ENCODE measurements at regions not wholly inside any gene's neighbourhood (a gene's known extent, or its start where the extent isn't known, plus 50 kb on each side); places are given as distances from the start of the nearest gene placed in this dataset.

DNA sequence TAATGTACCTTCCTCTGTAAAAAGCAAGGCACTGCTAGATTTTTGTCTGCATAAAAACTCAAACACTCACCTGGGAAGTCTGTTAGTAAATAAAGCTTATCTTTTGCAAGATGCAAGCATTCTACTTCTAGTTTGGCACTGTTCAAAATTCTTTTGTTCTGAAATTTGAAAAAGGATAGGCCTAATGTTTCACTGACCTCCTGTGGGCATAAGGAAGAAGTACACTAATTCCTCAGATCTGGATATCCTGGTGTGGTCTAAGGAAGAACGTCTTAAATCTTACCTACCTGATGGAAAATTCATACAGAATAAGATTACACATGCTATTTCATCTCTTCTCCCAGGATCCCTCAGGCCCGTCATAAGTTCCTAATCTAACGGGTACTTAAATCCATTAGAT is 93.5 kb upstream of the CAMK1G start:
- TF ChIP-seq POLR2A (IDR thresholded peaks at IDR 0.05), result no peak
- TF ChIP-seq, protein P1, sequence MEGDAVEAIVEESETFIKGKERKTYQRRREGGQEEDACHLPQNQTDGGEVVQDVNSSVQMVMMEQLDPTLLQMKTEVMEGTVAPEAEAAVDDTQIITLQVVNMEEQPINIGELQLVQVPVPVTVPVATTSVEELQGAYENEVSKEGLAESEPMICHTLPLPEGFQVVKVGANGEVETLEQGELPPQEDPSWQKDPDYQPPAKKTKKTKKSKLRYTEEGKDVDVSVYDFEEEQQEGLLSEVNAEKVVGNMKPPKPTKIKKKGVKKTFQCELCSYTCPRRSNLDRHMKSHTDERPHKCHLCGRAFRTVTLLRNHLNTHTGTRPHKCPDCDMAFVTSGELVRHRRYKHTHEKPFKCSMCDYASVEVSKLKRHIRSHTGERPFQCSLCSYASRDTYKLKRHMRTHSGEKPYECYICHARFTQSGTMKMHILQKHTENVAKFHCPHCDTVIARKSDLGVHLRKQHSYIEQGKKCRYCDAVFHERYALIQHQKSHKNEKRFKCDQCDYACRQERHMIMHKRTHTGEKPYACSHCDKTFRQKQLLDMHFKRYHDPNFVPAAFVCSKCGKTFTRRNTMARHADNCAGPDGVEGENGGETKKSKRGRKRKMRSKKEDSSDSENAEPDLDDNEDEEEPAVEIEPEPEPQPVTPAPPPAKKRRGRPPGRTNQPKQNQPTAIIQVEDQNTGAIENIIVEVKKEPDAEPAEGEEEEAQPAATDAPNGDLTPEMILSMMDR (IDR thresholded peaks at IDR 0.05), result peak in 1 of 4 experiments; percentile 5
